Loucy (cell line): ENCODE measurements at regions not wholly inside any gene's neighbourhood (a gene's known extent, or its start where the extent isn't known, plus 50 kb on each side); places are given as distances from the start of the nearest gene placed in this dataset.

Source experiments
- H2AFZ ChIP-seq: fragments of 200-600 bp; sonication (generic); 2 replicates; pipeline ENCODE4 v1.6.0; 2016; ENCODE audit warnings: antibody characterized with exemption, mild to moderate bottlenecking, low read length, moderate library complexity
- H3F3A ChIP-seq: fragments of 200-600 bp; 2 replicates; pipeline ENCODE4 v1.6.0; 2016; ENCODE audit warnings: antibody characterized with exemption, low read depth, mild to moderate bottlenecking
- H3K27me3 ChIP-seq: fragments of 200-600 bp; sonication (generic); 2 replicates; pipeline ENCODE4 v1.6.1; 2014; ENCODE audit warnings: low read length, mild to moderate bottlenecking; ENCODE audit not compliant: insufficient read depth, poor library complexity, severe bottlenecking
- H3K36me3 ChIP-seq: fragments of 200-600 bp; sonication (generic); 2 replicates; pipeline ENCODE4 v1.6.1; 2016; ENCODE audit warnings: low read length; ENCODE audit not compliant: insufficient read depth
- H3K4me1 ChIP-seq: fragments of 200-600 bp; sonication (generic); 2 replicates; pipeline ENCODE4 v1.5.1; 2014; ENCODE audit warnings: low read length, mild to moderate bottlenecking; ENCODE audit not compliant: insufficient read depth, poor library complexity, severe bottlenecking
- H3K4me2 ChIP-seq: fragments of 200-600 bp; sonication (generic); 2 replicates; pipeline ENCODE4 v1.6.0; 2014; ENCODE audit warnings: antibody characterized with exemption, low read length, low read depth, mild to moderate bottlenecking; ENCODE audit not compliant: poor library complexity, severe bottlenecking
- H3K4me3 ChIP-seq: fragments of 200-600 bp; sonication (generic); 2 replicates; pipeline ENCODE4 v1.5.1; 2014; ENCODE audit warnings: low read length, mild to moderate bottlenecking, mixed read lengths; ENCODE audit not compliant: poor library complexity, severe bottlenecking
- H3K79me2 ChIP-seq: fragments of 200-600 bp; sonication (generic); 2 replicates; pipeline ENCODE4 v1.6.1; 2014; ENCODE audit warnings: low read length; ENCODE audit not compliant: insufficient read depth
- H3K9ac ChIP-seq: fragments of 200-600 bp; sonication (generic); 2 replicates; pipeline ENCODE4 v1.6.0; 2014; ENCODE audit warnings: mild to moderate bottlenecking, low read depth, low read length, moderate library complexity; ENCODE audit not compliant: poor library complexity, severe bottlenecking
- H3K9me2 ChIP-seq: fragments of 200-600 bp; sonication (generic); replicated peaks from 2 replicates; pipeline ENCODE4 v1.6.1; 2016; ENCODE audit warnings: low read depth, low read length, mixed read lengths
- H3K9me3 ChIP-seq: fragments of 200-600 bp; sonication (generic); 2 replicates; pipeline ENCODE4 v1.6.1; 2014; ENCODE audit warnings: mild to moderate bottlenecking, antibody characterized with exemption, low read length, low read depth; ENCODE audit not compliant: insufficient read depth
- H4K20me1 ChIP-seq: fragments of 200-600 bp; sonication (generic); 2 replicates; pipeline ENCODE4 v1.6.0; 2014; ENCODE audit warnings: antibody characterized with exemption, low read length, mild to moderate bottlenecking; ENCODE audit not compliant: insufficient read depth, poor library complexity, severe bottlenecking
- CTCF ChIP-seq: fragments of 200-600 bp; sonication (generic); conservative IDR thresholded peaks from 2 replicates; pipeline ENCODE4 v1.5.1; 2014; ENCODE audit warnings: mild to moderate bottlenecking, antibody characterized with exemption, low read length
- EZH2phosphoT487 ChIP-seq: fragments of 200-600 bp; IDR thresholded peaks from 2 replicates; pipeline ENCODE4 v1.6.1; 2018; ENCODE audit warnings: antibody characterized with exemption, mild to moderate bottlenecking, moderate library complexity, borderline replicate concordance

DNA sequence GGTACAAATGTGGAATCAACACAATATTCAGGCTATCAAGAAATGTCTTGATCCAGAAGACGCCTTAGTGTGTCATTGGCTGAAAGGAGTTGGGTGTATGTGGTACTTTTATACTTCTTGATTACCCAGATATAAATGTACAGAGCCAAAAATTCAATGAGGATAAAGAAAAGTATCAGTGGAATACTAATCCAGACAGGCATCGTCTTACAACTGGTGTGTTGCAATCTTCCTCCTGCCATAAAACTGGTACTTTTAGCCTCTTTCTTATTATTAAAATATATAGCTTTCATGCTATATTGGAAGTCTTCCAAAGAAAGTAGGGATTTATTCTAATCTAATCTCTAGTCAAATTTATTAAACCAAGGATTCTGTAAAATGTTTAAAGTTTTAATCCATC, 388.6 kb upstream of the MIR17HG start:
- Histone ChIP-seq H4K20me1 (no peaks in the 10 kb centered on the region), H3K4me2 (no peak overlapping the region), H3K4me3 (no peak overlapping the region), H3K9me3 (no peaks in the 10 kb centered on the region), H3K9ac (no peak overlapping the region), H2AFZ (no peak overlapping the region), H3F3A (no peaks in the 10 kb centered on the region), H3K4me1 (no peaks in the 10 kb centered on the region), H3K79me2 (no peaks in the 10 kb centered on the region), H3K9me2 (no peaks in the 10 kb centered on the region), H3K36me3 (no peaks in the 10 kb centered on the region), H3K27me3 (no peaks in the 10 kb centered on the region)
- TF ChIP-seq CTCF (no peak), EZH2phosphoT487 (no peak)

DNA sequence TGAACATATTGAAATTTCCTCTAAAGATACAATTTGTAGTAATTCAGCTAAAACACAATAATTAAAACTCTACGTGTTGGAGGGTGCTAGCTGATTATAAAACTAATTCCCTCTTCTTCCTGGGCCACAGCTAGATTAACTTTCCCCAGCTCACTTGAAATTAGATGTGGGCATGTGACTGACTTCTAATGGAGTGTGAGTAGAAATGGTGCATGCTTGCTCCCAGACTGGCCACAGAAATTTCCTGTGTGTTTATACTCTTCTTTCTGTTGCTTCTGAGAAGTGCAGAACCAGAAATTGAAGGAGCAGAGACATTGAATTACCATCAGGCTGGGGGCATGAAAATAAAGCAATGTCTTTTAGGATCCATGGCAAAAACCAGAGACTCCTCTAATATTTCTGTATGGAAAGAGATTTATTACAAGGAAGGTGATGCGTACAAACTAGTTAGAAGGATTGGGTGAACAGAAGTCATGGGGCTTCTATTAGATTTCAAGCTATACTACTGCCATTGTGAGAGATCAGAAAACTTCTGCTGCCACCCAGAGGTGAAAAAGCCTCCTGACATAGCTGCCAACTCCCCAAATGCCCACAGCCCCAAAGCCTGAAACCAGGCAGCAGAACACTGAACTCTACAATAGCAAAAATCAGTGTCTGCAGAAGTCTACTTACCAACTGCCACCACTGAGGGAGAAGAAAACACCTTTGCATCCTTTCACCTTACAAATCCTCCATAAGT, 379.2 kb upstream of the MIR17HG start:
- H2AFZ ChIP-seq = no peak overlapping the region
- H3K79me2 ChIP-seq = no peaks in the 10 kb centered on the region
- H3K9ac ChIP-seq = no peak overlapping the region
- H3K9me2 ChIP-seq = no peaks in the 10 kb centered on the region
- no peaks in the 10 kb centered on the region for H4K20me1 ChIP-seq
- H3K36me3 ChIP-seq = no peaks in the 10 kb centered on the region
- H3K9me3 ChIP-seq = no peaks in the 10 kb centered on the region
- TF ChIP-seq CTCF (peak; percentile 51), EZH2phosphoT487 (no peak)
- H3K4me1 ChIP-seq = no peaks in the 10 kb centered on the region
- no peaks in the 10 kb centered on the region for H3F3A ChIP-seq
- no peaks in the 10 kb centered on the region for H3K27me3 ChIP-seq
- H3K4me3 ChIP-seq = no peak overlapping the region
- no peak overlapping the region for H3K4me2 ChIP-seq

GRCh38 chr13:90974249-90974975, 373.1 kb upstream of the MIR17HG start:
- no peaks in the 10 kb centered on the region for H3K79me2 ChIP-seq
- no peaks in the 10 kb centered on the region for H3F3A ChIP-seq
- no peaks in the 10 kb centered on the region for H3K27me3 ChIP-seq
- no peak overlapping the region for H3K9ac ChIP-seq
- no peaks in the 10 kb centered on the region for H3K9me2 ChIP-seq
- TF ChIP-seq CTCF (no peak), EZH2phosphoT487 (no peak)
- no peak overlapping the region for H3K4me2 ChIP-seq
- no peaks in the 10 kb centered on the region for H3K36me3 ChIP-seq
- no peak overlapping the region for H3K4me3 ChIP-seq
- H2AFZ ChIP-seq = no peak overlapping the region
- H4K20me1 ChIP-seq = no peaks in the 10 kb centered on the region
- H3K4me1 ChIP-seq = no peaks in the 10 kb centered on the region
- peaks cover 3% of the 10 kb centered on the region; the same call in 1 of the 2 replicates for H3K9me3 ChIP-seq
